ENCODE measurements at regions not wholly inside any gene's neighbourhood (a gene's known extent, or its start where the extent isn't known, plus 50 kb on each side); places are given as distances from the start of the nearest gene placed in this dataset.

- no peak for DNase-seq (ENCODE audit: low read depth, low spot score)
- TF ChIP-seq CTCF (IDR thresholded peaks at IDR 0.05; ENCODE audit: low read depth, low read length), result no peak
- H3K4me3 ChIP-seq (ENCODE audit: low read depth, low read length), result no peak overlapping the region
- in situ Hi-C loops (cut with HindIII; ENCODE audit: low sequenced_read_pairs), result no loop called here
These were observed 86.1 kb upstream of the ZBED5 start for GRCh38 chr11:10943968-10944367.

DNA sequence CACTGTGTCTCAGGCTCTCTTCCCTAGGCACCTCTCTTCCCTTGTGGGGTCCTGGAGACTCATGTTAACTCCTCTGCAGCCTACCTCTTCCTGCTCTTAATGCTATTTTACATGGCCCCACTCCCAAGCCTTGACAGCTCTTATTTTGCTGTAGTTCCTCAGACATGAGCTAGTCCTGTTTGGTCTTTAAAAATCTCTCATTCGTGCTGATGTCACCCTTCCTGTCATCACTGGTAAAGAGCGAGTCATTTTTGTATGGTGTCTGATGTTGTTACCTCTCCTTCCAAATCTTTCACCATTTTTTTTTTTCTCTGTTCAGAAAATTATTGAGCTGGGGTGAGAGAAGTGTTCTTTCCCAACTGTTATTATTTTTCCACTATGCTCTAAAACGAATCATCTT, 84.8 kb upstream of the ZBED5 start:
- in situ Hi-C loops (cut with HindIII; ENCODE audit: low sequenced_read_pairs), result no loop called here
- DNase-seq (ENCODE audit: low read depth, low spot score), result no peak
- no peak overlapping the region for H3K4me3 ChIP-seq (ENCODE audit: low read depth, low read length)
- no peak for TF ChIP-seq CTCF (IDR thresholded peaks at IDR 0.05; ENCODE audit: low read depth, low read length)

- DNase-seq (ENCODE audit: low read depth, low spot score), result no peak
- no peak overlapping the region for H3K4me3 ChIP-seq (ENCODE audit: low read depth, low read length)
- in situ Hi-C loops (cut with HindIII; ENCODE audit: low sequenced_read_pairs), result no loop called here
- no peak for TF ChIP-seq CTCF (IDR thresholded peaks at IDR 0.05; ENCODE audit: low read depth, low read length)
These were observed 84.0 kb upstream of the ZBED5 start for GRCh38 chr11:10941871-10942270.

DNA sequence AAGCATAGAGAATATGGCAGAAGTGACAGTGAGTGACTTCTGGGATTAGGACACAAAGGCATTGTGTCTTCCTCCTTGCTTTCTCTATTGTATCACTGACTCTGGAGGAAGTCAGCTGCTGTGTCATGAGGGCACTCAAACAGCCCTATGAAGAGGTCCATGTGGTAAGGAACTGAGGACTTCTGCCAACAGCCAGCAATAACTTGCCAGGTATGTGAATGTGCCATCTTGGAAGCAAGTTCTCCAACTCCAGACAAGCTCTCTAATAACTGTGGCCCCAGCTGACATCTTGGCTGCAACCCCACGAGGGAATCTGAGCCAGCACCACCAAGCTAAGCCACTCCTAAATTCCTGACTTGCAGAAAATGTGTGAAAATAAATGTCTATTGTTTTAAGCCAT, 83.6 kb upstream of the ZBED5 start:
- H3K4me3 ChIP-seq (ENCODE audit: low read depth, low read length), result no peak overlapping the region
- no peak for TF ChIP-seq CTCF (IDR thresholded peaks at IDR 0.05; ENCODE audit: low read depth, low read length)
- in situ Hi-C loops (cut with HindIII; ENCODE audit: low sequenced_read_pairs), result no loop called here
- no peak for DNase-seq (ENCODE audit: low read depth, low spot score)

GRCh38 chr11:10938650-10939387, 81.0 kb upstream of the ZBED5 start:
- no peak for DNase-seq (ENCODE audit: low read depth, low spot score)
- TF ChIP-seq CTCF (IDR thresholded peaks at IDR 0.05; ENCODE audit: low read depth, low read length), result no peak
- in situ Hi-C loops (cut with HindIII; ENCODE audit: low sequenced_read_pairs), result no loop called here
- no peak overlapping the region for H3K4me3 ChIP-seq (ENCODE audit: low read depth, low read length)

- in situ Hi-C loops (cut with HindIII; ENCODE audit: low sequenced_read_pairs), result no loop called here
- DNase-seq (ENCODE audit: low read depth, low spot score), result no peak
- H3K4me3 ChIP-seq (ENCODE audit: low read depth, low read length), result no peak overlapping the region
- TF ChIP-seq CTCF (IDR thresholded peaks at IDR 0.05; ENCODE audit: low read depth, low read length), result no peak
These were observed 80.4 kb upstream of the ZBED5 start for GRCh38 chr11:10938231-10938630.

Measured in astrocyte of the spinal cord (primary cell).